ENCODE measurements at regions not wholly inside any gene's neighbourhood (a gene's known extent, or its start where the extent isn't known, plus 50 kb on each side); places are given as distances from the start of the nearest gene placed in this dataset.

GRCh38 chr10:84008878-84009277, 130.4 kb upstream of the GHITM start (continued):
- TF ChIP-seq CTCF (IDR thresholded peaks at IDR 0.05; ENCODE audit: control extremely low read depth in 1 of 3, insufficient read depth in 1 of 3, low read depth in 1 of 3, low read length in 3 of 3), result peak; percentile 65 to 94 (median 89)
- TF ChIP-seq SIX5 (IDR thresholded peaks at IDR 0.05; ENCODE audit: low read depth, low read length), result no peak
- TF ChIP-seq ATF2 (IDR thresholded peaks at IDR 0.05; ENCODE audit: low read length), result no peak
- no peak for TF ChIP-seq CBX5 (IDR thresholded peaks at IDR 0.05; ENCODE audit: low read depth, low read length)
- TF ChIP-seq EZH2 (IDR thresholded peaks at IDR 0.05; ENCODE audit: low read depth, low read length, severe bottlenecking), result no peak
- TF ChIP-seq ASH2L (IDR thresholded peaks at IDR 0.05; ENCODE audit: low read length), result peak; percentile 70
- TF ChIP-seq BRCA1 (IDR thresholded peaks at IDR 0.05; ENCODE audit: low read depth, low read length), result no peak
- TF ChIP-seq POU5F1 (IDR thresholded peaks at IDR 0.05; ENCODE audit: low read depth, low read length), result no peak
- no peak for TF ChIP-seq TBP (IDR thresholded peaks at IDR 0.05; ENCODE audit: low read depth, low read length)
- TF ChIP-seq MAX (IDR thresholded peaks at IDR 0.05), result no peak
- no peak for TF ChIP-seq TAF1 (IDR thresholded peaks at IDR 0.05; ENCODE audit: low read depth, low read length)
- no peak for TF ChIP-seq CHD1 (IDR thresholded peaks at IDR 0.05; ENCODE audit: low read depth, low read length)
- TF ChIP-seq JUND (IDR thresholded peaks at IDR 0.05; ENCODE audit: low read length), result no peak
- no peak for TF ChIP-seq CEBPB (IDR thresholded peaks at IDR 0.05; ENCODE audit: low read depth, low read length)
